ENCODE measurements at regions not wholly inside any gene's neighbourhood (a gene's known extent, or its start where the extent isn't known, plus 50 kb on each side); places are given as distances from the start of the nearest gene placed in this dataset.
"Not testable (repeated sequence)": the region's sequence is repeated elsewhere in the genome, so short reads cannot be mapped to it uniquely, and the experiment has no call there.

DNA sequence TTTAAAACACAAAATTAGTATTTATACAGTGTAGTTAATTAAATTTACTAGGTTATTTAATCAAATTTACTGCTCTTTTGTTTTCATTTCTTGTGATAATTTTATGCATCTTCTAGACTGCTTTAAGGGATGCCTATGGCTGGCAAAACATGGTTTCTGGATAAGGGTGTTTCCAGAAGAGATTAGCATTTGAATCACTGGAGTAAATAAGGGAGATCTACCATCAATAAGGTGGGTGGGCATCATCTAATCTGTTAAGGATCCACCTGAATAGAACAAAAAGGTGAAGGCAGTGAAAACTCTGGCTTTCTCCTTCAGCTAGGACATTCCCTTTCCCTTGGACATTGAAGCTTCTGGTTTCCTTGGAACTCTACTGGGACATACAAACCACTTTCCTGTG lies 146.2 kb upstream of the LAMA2 start:
- no peak for DNase-seq (ENCODE audit: low spot score)

DNA sequence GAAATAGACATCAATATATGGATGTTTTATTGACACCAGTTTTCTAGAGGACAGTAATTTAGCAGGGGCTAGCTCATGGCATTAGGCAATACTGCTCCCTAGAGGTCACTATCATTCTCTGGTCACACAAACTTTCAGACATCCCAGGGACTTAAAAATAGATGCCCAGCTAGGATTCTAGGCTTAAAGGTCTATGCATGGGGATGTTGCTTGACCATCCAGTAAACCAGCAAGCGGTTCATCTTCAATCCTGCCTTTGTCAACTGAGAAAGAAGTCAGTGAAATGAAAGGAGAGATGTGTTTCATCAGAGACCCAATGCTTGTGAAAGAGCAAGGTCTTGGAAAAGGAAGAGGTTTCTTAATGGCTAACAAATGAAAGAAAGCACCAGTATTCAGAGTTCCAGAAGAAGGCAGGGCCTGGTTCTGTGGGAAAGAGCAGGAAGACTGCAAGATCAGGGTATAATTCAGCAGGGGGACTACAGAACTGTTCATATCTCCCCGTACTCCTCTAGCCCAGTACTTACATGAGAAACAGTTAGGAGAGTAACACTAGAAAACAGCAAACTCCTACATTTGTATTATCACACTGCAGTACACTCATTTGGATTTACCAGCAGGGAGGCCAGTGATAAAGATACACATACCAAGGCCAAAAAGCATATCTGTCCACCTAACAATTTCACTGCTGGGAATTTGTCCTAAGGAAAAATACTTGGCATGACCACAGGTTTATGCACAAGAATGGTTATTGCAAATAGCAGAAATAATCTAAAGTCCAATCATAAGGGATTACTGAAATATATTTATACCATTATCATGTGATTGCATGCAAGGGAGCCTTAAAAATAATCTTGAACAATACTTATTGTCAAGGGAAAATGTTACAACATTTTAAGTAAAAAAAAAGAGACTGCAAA lies 151.4 kb upstream of the LAMA2 start:
- peak; percentile 3 for DNase-seq (ENCODE audit: low spot score)

DNA sequence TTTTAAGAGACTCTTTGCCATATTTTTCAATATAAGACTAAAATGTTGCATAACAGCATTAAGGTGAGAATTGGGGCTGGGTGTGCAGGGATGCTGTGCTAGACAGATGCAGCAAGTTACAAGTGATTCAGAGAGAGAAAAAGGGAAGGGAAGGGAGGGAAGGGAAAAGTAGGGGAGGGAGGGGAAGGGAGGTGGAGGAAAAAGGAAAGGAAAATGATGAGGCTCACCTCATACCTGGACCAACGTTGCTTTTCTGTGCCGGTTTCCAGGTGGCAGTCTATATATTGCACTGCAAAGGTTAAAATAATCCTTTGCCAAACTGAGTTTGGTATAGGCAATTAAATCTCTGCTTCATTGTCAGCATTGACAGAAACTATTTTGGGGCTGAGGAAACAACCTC lies 155.4 kb upstream of the LAMA2 start:
- no peak for DNase-seq (ENCODE audit: low spot score)

DNA sequence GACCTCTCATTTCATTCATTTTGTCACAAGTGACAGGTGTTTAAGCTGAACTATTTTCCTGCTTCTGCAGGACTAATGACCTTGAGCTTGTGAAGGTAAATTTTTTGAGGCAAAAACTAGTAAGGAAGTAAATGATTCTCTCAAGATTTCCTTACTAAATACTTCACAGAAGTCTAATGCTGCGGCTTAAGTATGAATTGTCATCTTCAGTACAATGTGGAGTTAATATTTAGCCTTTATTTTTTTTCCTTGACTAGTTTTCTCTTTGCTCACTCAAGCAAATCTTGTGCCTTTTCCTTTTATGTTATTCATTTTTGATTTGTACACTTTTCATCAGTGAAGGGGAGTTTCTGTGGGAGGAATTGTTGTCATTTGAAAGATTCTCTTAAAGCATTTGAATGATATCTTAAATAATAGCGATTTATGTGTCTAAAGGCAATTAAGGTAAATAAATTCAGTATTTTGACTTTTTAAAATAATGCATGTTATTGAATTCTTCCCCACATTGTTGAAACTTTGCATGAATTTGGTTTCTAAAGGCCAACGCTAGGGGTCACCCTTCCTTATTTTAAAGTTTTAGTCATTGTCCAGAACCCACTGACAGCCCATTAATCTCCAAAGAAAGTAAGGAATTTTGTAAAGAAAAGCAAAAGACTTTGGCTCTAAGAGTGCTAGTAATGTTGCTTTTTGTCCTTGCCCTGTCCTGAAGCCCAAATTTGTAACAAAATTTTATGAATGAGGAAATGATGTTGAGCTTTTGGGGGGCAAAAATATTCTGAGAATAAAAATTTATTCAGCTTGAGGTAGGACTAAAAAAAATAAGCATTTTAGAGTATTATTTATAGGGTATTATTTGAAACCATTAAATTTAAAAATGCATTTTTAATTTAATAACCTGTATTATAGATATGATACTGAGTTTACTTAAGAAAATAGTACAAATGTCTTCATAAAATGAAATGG lies 157.4 kb upstream of the LAMA2 start:
- peak; percentile 16 for DNase-seq (ENCODE audit: low spot score)

DNA sequence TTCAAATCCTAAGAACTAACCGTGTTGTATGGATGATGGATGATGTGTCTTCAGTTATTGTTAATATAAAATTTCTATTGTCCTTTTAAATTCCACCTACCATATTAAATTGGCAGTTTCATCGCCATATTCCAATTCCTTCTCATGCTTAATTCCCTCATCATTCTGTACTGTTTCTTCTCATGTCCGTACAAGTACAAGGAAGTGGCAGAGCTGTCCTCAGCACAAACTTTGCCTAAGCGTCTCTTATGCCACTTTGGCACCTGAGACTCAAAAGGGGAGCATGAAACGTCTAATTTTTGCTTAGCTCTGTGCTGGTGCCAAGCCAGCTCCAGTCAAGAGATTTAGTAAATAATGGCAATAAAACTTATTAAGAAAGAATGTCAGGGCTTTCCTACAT lies 158.2 kb upstream of the LAMA2 start:
- DNase-seq (ENCODE audit: low spot score) = no peak

DNA sequence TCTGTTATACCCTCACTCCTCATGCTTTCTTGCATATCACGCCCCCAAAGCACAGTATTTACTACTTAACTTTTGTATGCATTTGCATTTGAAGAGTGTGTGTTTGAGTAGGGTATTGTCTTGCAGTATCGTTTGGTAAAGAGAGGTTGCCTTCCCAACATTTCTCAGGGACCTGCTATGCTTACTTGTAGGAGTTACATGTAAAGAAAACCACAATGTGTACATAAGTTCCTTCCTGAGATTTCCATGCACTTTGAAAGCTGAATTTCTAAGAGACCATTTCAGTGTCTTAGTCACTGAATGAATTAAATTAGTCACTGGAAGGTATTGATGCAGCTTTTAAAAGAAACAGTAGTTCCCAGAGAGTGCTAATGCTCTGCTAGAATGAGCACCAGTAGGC lies 159.3 kb upstream of the LAMA2 start:
- DNase-seq (ENCODE audit: low spot score) = no peak

DNA sequence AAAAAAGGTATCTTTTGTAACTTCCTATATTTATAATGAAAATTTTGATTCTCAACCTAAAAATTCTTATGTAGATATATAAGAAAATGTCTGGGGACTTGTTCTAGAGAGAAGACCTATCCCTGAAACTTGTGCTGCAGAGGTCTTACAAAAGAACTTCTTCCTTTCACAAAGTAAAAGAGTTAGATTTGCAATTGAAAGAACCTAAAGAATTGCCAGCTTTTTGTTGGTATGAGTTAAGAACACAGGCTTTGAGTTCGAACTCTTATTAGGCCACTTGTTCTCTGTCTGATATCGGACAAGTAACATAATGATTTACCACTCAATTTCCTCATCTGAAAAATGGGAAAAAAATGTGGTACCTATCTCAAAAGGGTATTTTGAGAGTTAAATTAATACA lies 162.0 kb upstream of the LAMA2 start:
- DNase-seq (ENCODE audit: low spot score) = no peak

DNA sequence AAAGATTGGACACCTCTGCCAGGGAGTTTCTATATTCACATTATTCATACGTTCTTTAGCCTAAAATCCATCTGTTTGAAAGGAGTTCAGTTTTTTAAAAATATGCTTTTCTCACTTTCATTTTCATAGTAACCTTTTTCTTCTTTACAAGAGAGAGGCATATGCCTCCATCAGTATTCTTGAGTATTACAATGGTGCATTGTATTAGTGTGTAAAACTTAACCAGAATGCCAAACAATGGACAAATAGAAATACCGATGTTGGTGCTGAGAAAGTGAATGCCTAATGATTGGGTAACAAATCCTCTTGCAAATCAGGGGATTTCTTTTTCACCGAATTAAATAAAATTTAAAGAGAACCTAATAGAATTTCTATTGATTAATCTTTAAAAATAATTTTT lies 163.2 kb upstream of the LAMA2 start:
- DNase-seq (ENCODE audit: low spot score) = no peak

DNA sequence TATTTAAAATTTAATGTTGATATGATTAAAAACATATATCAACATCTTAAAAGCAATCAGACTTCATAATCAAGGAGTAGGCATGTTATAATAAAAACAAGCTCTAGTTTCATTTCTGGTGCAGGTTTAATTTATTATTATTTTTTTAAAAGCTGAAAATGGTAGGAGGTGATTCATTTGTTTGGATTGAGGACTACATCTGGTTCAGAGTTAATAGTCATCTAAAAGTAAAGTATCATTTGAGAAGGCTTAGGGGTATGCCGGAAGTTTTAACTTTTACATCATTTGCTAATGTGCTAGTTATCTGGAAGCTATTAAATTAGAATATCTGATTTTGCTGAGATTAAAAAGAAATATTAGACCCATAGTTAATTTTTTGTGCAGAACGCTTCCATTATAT lies 169.5 kb upstream of the LAMA2 start:
- DNase-seq (ENCODE audit: low spot score) = no peak

DNA sequence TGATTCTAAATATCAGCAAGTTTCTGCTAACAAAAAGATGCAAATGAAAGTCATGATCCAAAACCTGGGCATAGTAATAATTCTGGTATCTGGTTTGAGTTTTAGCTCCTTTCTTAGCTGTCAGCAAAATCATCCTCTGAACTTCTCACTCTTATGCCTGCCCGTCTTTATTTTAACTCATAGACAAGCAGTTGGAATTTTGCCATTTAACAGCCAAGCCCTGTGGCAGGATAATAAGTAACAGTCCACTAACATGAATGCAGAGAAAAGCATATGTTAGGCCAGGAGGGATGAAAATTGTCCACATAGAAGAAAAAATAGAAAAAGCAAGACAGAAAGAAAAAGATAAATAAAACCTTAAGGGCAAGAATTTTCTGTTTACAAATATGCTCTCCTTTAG lies 170.0 kb upstream of the LAMA2 start:
- DNase-seq (ENCODE audit: low spot score) = no peak

DNA sequence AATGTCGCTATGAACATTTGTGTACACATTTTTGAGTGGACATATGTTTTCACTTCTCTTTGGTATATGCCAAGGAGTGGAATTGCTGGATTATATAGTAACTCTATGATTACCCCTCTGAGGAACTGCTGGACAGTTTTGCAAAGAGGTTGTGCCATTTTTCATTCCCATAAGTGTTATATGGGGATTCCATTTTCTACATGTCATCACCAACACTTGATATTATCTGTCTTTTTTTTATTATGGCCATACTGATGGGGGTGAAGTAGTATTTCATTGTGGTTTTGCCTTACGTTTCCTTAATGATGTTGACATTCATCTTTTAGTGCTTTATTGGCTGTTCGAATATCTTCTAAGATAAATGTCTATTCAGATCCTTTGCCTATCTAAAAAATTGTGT lies 171.8 kb upstream of the LAMA2 start:
- DNase-seq (ENCODE audit: low spot score) = no peak

DNA sequence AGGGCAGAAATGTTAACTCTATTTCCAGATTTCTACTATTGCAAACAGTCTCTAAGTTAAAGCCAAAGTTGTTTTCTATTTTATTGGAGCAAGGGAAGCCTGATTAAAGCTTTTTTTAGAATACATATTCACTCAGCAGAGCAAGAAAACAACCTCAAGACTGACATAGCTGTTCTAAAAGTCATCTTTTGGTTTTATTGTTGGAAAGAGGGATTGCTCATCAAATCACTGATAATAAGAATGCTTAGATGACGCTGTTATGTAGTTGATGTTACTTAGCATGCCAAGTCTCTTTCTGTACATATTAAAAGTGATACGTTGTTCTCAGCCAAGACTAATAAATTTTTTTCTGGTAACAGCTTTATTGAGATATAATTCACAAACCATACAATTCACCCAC lies 172.6 kb upstream of the LAMA2 start:
- DNase-seq (ENCODE audit: low spot score) = no peak

DNA sequence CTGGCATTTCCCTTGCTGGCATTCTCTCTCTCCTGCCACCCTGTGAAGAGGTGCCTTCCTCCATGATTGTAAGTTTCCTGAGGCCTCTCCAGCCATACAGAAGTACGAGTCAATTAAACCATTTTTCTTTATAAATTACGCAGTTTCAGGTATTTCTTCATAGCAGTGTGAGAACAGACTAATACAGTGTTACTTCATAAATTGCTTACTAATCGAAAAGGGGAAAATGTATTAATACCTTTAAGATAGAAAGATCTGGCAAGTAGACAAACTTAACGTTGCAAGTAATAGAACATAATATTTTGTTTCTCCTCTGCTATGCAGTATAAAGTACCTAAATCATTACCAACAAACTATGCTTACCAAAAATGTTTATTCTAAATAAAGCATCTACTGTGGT lies 178.3 kb upstream of the LAMA2 start:
- DNase-seq (ENCODE audit: low spot score) = no peak

DNA sequence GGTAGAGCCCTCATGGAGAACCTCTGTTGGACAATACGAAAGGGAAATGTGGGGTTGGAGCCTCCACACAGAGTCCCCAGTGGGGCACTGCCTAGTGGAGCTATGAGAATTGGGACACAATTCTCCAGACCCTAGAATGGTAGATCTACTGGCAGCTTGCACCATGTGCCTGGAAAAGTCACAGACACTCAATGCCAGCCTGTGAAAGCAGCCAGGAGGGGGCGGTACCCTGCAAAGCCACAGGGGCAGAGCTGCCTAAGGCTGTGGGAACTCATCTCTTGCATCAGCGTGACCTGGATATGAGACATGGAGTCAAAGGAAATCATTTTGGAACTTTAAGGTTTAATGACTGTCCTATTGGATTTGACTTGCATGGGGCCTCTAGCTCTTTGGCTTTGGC lies 179.1 kb upstream of the LAMA2 start:
- not testable (repeated sequence) for DNase-seq (ENCODE audit: low spot score)

DNA sequence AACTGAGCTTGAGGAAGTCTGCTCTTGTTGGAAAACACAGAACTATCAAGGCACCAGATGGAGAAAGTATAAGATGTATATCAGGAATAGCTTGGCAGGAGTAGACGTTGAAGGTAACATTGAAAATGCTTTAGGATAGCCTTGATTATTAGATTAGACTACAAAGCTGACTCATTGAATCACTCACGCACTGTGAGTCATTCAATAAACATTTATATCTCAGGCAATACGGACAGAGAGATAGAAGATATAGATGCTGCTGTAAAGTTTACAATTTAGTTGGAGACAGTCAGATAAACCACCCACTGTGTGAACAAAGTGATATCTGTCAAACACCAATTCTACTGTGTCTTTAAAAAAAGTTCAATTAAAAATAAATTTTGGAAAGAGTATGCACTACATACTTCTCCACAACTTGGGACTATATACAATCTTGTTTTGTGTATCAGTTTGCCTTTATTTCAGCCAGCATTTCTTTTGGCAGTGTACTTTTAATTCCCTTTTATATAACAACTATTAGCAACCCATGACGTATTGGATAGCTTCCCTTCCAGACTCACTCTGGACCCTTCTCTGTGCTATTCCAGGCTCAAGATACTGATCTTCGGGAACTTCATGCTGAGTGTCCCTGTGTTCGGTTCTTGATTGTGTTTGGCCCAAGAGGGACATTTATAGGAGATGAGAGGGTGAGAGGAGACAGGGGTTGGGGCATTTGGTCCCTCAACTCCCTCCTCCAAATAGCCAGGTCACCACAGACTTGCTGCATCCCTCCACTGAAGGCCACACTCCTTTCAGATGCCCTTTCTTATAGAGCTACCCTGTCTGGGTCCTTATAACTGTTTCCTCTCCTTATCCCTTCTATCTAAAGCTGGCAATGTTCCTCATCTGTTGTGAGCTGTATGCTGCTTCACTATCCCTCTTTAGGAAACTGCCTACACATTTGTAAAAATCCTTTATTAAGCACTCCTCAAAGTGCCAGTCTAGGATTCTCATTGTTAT lies 176.6 kb upstream of the PTPRK start:
- no peak for DNase-seq (ENCODE audit: low spot score)

DNA sequence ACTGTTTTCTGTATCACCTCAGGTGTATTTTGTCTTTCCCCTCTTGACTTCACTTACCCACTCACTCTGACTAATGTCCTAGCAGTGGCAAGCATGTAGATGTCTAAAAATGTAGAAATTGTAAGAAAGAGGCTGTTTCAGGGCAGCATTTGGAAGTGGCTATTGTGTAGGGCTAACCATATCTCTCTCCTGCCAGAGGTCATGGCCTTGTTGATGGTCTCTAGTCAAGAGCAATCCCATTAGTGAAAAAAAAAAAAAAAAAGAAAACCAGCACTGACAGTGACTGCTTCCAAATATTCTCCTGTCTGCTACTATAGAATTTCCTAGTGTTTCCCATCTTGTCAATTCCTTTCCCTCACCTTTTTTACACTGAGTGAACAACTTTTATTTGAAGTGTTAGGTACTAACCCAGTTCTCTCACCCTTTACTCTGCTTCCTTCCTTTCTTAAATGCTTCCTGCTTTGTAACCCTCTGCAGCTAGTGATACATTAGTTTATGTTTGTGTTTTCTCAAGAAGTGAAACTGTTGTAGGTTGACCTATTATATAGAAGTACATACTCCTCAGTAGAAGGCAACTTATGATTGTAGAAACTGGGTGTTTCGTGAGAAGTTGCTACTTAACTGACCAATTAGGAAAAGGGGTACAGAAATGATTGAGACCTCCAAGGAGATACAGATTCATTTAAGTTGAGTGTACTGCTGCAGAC lies 174.1 kb upstream of the PTPRK start:
- DNase-seq (ENCODE audit: low spot score) = no peak

DNA sequence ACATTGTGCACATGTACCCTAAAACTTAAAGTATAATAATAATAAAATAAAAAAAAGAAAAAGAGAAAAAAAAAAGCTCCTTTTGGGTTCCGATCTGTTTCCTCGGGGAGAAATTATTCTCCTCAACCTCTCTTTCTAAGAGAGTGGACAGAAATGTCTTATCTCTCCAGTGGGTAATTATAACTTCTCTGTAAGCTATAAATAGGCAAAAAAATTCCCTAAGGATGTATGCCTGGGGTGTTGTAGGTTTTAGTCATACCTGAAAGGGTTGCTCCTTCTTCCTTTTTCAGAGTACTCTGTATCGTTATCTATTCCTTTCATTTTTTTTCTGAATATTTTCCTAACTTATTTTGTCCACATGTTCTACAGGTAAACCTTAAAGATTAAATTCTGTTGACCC lies 169.7 kb upstream of the PTPRK start:
- DNase-seq (ENCODE audit: low spot score) = no peak

DNA sequence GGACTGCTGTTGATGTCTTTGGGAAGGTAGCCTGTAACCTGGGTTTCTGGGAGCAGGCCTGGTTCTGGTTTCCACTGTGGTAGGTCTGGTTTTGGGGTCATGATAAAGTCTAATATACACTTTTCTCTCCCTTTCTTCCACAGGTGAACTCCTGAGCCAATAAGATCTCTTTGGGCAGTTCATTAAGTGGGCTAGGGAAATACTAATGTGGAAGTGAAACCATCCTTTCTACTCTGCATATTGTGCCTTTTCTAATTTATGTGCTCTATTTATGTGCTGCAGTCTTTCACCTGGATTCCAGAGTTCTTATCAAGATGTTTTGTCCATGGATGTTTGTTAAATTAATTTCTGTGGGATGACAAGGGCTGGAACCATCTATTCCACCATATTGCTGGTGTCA lies 165.7 kb upstream of the PTPRK start:
- DNase-seq (ENCODE audit: low spot score) = no peak

DNA sequence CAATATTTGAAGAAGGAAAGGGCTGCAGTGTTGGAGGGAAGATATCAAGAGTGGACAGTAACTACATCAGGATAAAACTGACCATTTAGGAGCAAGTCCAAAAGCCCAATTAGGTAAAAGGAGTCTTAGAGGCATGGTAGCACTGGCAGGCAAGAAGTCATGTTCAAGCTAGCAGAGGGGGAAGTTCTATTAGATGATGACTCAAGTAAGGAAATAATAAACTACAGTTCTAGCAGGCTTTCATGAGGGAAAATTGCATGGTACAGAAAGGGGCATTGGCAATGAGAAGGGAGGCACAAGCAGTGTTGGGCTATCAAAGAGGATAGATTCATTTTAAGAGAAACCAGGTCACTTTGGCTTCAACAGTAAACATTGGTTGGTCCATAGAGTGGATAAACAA lies 156.1 kb upstream of the PTPRK start:
- no peak for DNase-seq (ENCODE audit: low spot score)

DNA sequence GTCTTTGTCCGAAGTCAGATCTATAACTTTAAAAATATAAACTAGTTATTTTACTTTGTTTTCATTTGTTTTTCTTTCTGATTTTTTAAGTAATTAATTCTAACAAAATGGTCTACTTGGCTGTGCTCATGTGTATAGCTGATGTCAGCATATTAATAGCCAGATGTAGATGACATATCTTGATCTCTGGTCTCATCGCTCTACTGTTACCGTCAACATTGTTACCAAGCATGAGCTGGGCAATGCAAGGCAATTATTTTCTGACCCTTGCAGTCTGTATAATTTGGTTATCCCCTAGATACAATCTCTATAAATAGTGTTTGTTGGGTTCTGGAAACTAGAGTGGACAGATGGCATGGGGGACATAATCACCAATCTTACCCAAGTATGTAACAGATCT lies 151.6 kb upstream of the PTPRK start:
- no peak for DNase-seq (ENCODE audit: low spot score)

DNA sequence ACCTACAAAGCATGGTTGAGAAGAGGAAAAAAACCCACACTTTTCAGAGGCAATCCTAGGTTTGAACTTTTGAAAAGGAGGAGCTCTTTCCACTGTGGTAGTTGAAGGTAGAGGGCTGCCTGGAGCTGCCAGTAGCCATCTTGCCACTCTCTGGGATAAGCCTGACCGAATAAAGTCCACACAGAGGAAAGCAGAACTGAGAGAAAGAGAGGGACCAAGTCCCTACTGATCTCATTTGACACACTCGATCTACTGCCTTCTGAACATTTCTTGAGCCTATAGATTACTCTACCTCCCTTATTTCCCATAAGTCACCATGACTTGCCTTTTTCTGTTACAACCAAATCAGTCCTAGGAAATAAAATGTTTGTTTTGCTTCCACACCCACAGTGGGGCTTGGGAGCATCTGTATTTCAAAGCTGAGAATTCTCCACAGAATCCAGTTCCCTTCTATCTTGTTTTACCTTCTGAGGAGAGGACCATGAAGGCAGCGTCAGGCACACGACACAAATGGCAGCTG lies 147.0 kb upstream of the PTPRK start:
- DNase-seq (ENCODE audit: low spot score) = no peak

All from CD4-positive, alpha-beta T cell treated with Interleukin-2 at 100 ng/mL for 4 hours (primary cell).